ENCODE measurements at regions not wholly inside any gene's neighbourhood (a gene's known extent, or its start where the extent isn't known, plus 50 kb on each side); places are given as distances from the start of the nearest gene placed in this dataset.

DNA sequence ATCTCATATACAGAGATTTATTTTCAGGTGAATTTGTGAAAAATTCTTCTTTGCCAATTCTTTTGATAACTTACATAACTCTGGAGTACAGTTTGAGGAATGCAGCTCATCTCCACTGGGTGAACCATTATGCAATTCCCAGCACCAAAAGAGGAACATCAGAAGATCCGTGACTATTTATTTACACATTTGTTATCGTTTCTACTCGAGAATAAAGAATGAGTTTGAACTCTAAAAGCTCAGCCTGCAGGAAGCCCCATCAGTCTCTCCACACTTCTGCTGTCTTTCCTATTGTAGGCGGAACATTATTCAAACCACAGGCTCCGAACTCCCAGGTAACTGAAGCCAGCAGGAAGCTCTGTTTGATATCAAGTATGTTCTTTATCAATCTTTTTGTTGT, 95.9 kb upstream of the IFNGR1 start:
- TF ChIP-seq, protein P1, sequence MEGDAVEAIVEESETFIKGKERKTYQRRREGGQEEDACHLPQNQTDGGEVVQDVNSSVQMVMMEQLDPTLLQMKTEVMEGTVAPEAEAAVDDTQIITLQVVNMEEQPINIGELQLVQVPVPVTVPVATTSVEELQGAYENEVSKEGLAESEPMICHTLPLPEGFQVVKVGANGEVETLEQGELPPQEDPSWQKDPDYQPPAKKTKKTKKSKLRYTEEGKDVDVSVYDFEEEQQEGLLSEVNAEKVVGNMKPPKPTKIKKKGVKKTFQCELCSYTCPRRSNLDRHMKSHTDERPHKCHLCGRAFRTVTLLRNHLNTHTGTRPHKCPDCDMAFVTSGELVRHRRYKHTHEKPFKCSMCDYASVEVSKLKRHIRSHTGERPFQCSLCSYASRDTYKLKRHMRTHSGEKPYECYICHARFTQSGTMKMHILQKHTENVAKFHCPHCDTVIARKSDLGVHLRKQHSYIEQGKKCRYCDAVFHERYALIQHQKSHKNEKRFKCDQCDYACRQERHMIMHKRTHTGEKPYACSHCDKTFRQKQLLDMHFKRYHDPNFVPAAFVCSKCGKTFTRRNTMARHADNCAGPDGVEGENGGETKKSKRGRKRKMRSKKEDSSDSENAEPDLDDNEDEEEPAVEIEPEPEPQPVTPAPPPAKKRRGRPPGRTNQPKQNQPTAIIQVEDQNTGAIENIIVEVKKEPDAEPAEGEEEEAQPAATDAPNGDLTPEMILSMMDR (conservative IDR thresholded peaks at IDR 0.05; ENCODE audit: low read depth, low read length) = no peak
- TF ChIP-seq EZH2 (IDR thresholded peaks at IDR 0.05; ENCODE audit: borderline replicate concordance, low read depth, low read length, poor library complexity, severe bottlenecking) = no peak
- ChIA-PET POLR2A (ENCODE audit: low non-redundant PET) (no interaction called here), CTCF (interaction anchor here (0.6 to 2.5 kb wide), 4 partner anchors 24 to 239 kb away, joined by 3 to 20 read pairs (median 11); no protein-coding TSS in a partner anchor)
- Histone ChIP-seq H3K27ac (ENCODE audit: low read depth, low read length, poor library complexity, severe bottlenecking) (no peak overlapping the region), H3K9me3 (ENCODE audit: low read depth, low read length, poor library complexity, severe bottlenecking) (no peaks in the 10 kb centered on the region), H3K4me1 (ENCODE audit: insufficient read depth, low read length, poor library complexity, severe bottlenecking) (peaks cover 8% of the 10 kb centered on the region), H3K27me3 (replicated peaks; ENCODE audit: insufficient read depth, low read depth, low read length, poor library complexity) (no peaks in the 10 kb centered on the region), H3K36me3 (ENCODE audit: insufficient read depth, low read length, poor library complexity, severe bottlenecking) (no peaks in the 10 kb centered on the region), H3K4me3 (ENCODE audit: low read depth, low read length, poor library complexity, severe bottlenecking) (no peak overlapping the region)
- intact Hi-C loops (cut with micrococcal nuclease; ENCODE audit: unreplicated experiment) = loop anchor here (2.0 kb wide), 1 partner anchor 220 kb away; no protein-coding TSS in a partner anchor
- DNase-seq (ENCODE audit: low spot score) = no peak
- BruUV-seq (replicated peaks) = no TSS peak

DNA sequence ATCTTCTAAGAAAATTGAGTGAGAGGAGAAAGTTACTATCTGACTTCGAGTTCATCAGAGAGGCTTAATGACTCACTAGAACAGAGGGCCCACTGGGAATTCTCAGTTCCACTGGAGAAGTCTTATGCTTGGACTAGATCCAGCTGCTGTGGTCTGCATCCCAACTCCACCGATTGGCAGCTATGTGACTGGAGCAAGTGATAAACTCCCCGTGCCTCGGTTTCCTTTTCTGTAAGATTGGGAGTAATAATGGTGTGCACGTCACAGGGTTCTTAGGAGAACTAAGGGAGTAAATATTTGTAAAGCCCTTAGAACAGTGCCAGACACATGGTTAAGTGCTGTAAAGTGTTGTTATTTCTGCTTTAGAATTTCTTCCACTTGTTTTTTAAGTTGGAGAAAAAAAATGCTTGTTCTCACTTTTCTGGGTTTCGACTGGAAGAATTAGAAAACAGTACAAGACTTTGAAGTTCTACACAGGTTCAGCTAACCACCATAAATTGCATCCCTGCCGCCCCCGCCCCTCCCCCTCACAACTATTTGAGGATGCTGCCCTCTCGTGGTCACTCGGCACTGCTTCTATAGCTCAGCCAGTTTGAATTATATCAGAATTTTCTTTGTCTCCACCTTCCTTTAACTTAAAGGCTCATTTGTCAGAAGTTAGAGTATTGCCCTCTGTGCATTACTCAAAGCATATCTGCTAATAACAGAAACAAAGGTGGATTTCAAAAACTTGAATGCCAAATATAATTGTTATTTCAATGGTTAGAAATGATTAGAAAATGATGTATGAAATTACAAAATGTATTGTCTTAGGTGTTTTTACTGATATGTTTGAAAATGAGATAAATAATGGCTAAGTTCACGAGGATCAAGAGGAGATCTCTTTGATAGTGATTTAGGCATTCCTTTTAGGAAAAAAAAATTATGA, 95.0 kb upstream of the IFNGR1 start:
- POLR2A ChIA-PET (ENCODE audit: low non-redundant PET) = no interaction called here
- H3K27me3 ChIP-seq (replicated peaks; ENCODE audit: insufficient read depth, low read depth, low read length, poor library complexity) = no peaks in the 10 kb centered on the region
- BruUV-seq (replicated peaks) = no TSS peak
- peak; percentile 82 for DNase-seq (ENCODE audit: low spot score)
- no peak overlapping the region for H3K27ac ChIP-seq (ENCODE audit: low read depth, low read length, poor library complexity, severe bottlenecking)
- H3K9me3 ChIP-seq (ENCODE audit: low read depth, low read length, poor library complexity, severe bottlenecking) = no peaks in the 10 kb centered on the region
- peaks cover 10% of the 10 kb centered on the region for H3K4me1 ChIP-seq (ENCODE audit: insufficient read depth, low read length, poor library complexity, severe bottlenecking)
- H3K36me3 ChIP-seq (ENCODE audit: insufficient read depth, low read length, poor library complexity, severe bottlenecking) = no peaks in the 10 kb centered on the region
- intact Hi-C loops (cut with micrococcal nuclease; ENCODE audit: unreplicated experiment) = loop anchor here (1.0 to 5.0 kb wide), 4 partner anchors 43 to 472 kb away; no protein-coding TSS in a partner anchor
- TF ChIP-seq, protein P1 (conservative IDR thresholded peaks at IDR 0.05; ENCODE audit: low read depth, low read length) = peak; percentile 92
- TF ChIP-seq EZH2 (IDR thresholded peaks at IDR 0.05; ENCODE audit: borderline replicate concordance, low read depth, low read length, poor library complexity, severe bottlenecking) = no peak
- no peak overlapping the region for H3K4me3 ChIP-seq (ENCODE audit: low read depth, low read length, poor library complexity, severe bottlenecking)
- CTCF ChIA-PET = interaction anchor here (0.6 to 2.5 kb wide), 13 partner anchors 9 to 405 kb away, joined by 3 to 20 read pairs (median 6); no protein-coding TSS in a partner anchor

DNA sequence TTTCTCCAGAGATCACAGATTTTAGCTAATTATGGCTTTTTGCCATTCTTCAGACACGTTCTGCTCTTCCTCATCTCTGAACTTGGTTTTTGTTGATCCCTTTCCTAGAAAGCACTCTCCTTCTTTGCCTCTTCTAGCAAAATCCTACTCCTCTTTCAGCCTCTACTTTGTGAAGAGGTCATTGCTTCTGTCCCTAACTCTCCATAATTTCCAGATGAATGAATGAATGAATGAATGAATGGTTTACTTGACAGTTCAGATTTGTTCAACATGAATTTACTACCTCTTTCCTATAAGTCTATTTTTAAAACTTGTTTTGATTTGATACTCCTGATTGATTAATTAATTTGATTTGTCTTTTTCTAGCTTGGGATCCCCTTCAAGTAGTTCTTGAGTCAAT, 94.0 kb upstream of the IFNGR1 start:
- BruUV-seq (replicated peaks) = no TSS peak
- Histone ChIP-seq H3K36me3 (ENCODE audit: insufficient read depth, low read length, poor library complexity, severe bottlenecking) (no peaks in the 10 kb centered on the region), H3K9me3 (ENCODE audit: low read depth, low read length, poor library complexity, severe bottlenecking) (no peaks in the 10 kb centered on the region), H3K4me1 (ENCODE audit: insufficient read depth, low read length, poor library complexity, severe bottlenecking) (peaks cover 14% of the 10 kb centered on the region), H3K27ac (ENCODE audit: low read depth, low read length, poor library complexity, severe bottlenecking) (no peak overlapping the region), H3K27me3 (replicated peaks; ENCODE audit: insufficient read depth, low read depth, low read length, poor library complexity) (no peaks in the 10 kb centered on the region), H3K4me3 (ENCODE audit: low read depth, low read length, poor library complexity, severe bottlenecking) (no peak overlapping the region)
- ChIA-PET POLR2A (ENCODE audit: low non-redundant PET) (no interaction called here), CTCF (interaction anchor here (0.6 to 2.5 kb wide), 4 partner anchors 40 to 328 kb away, joined by 3 to 20 read pairs (median 8); no protein-coding TSS in a partner anchor)
- DNase-seq (ENCODE audit: low spot score) = no peak
- TF ChIP-seq, protein P1 (conservative IDR thresholded peaks at IDR 0.05; ENCODE audit: low read depth, low read length) = no peak
- no peak for TF ChIP-seq EZH2 (IDR thresholded peaks at IDR 0.05; ENCODE audit: borderline replicate concordance, low read depth, low read length, poor library complexity, severe bottlenecking)
- intact Hi-C loops (cut with micrococcal nuclease; ENCODE audit: unreplicated experiment) = loop anchor here (5.0 kb wide), 2 partner anchors 236 to 471 kb away; no protein-coding TSS in a partner anchor
